ENCODE measurements at regions not wholly inside any gene's neighbourhood (a gene's known extent, or its start where the extent isn't known, plus 50 kb on each side); places are given as distances from the start of the nearest gene placed in this dataset.
"Not testable (repeated sequence)": the region's sequence is repeated elsewhere in the genome, so short reads cannot be mapped to it uniquely, and the experiment has no call there.

DNA sequence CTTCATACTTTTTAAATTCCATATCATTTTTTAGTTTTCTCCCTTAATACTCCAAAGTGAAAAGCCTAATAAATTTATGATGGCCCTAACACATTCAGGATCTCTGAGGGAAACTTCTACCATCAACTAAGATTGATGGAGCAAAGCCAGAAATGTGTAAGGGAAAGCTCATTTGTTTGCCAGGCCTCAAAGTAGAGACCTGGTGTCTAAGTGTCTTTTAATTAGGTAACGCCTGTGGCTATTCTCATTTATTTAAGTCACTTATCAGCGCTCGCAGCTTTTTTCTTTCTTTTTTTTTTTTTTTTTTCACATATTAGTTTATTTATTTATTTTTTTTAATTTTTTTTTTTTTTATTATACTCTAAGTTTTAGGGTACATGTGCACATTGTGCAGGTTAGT is 242.4 kb downstream of the TMA16 start:
- TF ChIP-seq, protein P1, sequence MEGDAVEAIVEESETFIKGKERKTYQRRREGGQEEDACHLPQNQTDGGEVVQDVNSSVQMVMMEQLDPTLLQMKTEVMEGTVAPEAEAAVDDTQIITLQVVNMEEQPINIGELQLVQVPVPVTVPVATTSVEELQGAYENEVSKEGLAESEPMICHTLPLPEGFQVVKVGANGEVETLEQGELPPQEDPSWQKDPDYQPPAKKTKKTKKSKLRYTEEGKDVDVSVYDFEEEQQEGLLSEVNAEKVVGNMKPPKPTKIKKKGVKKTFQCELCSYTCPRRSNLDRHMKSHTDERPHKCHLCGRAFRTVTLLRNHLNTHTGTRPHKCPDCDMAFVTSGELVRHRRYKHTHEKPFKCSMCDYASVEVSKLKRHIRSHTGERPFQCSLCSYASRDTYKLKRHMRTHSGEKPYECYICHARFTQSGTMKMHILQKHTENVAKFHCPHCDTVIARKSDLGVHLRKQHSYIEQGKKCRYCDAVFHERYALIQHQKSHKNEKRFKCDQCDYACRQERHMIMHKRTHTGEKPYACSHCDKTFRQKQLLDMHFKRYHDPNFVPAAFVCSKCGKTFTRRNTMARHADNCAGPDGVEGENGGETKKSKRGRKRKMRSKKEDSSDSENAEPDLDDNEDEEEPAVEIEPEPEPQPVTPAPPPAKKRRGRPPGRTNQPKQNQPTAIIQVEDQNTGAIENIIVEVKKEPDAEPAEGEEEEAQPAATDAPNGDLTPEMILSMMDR (IDR thresholded peaks at IDR 0.05) = no peak
- no peak for TF ChIP-seq ZFX (IDR thresholded peaks at IDR 0.05; ENCODE audit: borderline replicate concordance)

DNA sequence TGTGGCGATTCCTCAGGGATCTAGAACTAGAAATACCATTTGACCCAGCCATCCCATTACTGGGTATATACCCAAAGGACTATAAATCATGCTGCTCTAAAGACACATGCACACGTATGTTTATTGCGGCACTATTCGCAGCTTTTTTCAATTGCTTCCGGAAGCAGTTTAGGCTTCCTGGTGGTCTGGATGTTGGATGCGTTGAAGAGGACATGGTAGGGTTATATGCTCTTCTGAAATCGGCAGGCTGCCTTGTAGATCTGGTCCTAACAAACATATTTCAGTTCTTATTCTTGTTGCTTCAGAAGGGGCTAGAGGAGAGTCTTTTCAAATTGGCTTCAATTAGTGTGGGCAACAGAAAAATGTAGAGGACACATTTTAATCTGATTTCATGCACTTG is 243.4 kb downstream of the TMA16 start:
- not testable (repeated sequence) for H3K27ac ChIP-seq

More for the DNA sequence above, 242.4 kb downstream of the TMA16 start:
- H3K27ac ChIP-seq = no peak overlapping the region

DNA sequence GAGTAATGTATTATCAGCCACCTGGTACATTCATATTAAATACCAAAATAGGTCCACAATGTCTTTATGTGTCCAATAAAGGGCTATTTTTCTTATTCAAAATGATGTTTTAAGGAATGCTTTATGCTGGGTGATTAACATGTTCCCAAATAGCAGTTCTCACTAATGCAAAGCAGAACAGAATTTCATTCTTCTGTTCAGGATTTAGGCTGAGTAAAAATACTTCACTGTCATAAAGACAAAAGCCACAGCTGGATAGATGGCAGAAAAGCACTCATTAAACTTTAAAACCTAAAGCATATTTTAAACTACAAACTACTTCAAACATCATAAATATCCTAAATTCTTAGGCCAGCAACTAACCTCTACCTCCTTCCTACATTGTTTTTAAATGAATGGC is 244.0 kb downstream of the TMA16 start:
- no peak for TF ChIP-seq ZFX (IDR thresholded peaks at IDR 0.05; ENCODE audit: borderline replicate concordance)
- TF ChIP-seq, protein P1 (IDR thresholded peaks at IDR 0.05) = no peak
- no peak overlapping the region for H3K27ac ChIP-seq

DNA sequence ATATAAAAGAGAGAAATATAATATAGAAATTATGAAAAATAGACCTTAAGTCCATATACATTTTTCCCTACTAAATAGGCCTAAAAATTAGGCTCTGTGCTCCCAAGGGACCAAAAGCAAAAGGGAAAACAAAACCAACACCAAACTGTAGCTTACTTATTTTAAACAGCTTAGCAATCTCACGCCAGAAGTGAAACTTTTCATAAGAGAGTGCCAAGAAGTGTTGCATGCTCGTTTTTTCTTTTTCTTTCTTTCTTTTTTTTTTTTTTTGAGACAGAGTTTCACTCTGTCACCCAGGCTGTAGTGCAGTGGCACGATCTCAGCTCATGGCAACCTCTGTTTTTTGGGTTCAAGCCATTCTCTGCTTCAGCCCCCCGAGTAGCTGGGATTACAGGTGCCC is 250.4 kb downstream of the TMA16 start:
- TF ChIP-seq, protein P1 (IDR thresholded peaks at IDR 0.05) = no peak
- no peak for TF ChIP-seq ZFX (IDR thresholded peaks at IDR 0.05; ENCODE audit: borderline replicate concordance)
- H3K27ac ChIP-seq = no peak overlapping the region

DNA sequence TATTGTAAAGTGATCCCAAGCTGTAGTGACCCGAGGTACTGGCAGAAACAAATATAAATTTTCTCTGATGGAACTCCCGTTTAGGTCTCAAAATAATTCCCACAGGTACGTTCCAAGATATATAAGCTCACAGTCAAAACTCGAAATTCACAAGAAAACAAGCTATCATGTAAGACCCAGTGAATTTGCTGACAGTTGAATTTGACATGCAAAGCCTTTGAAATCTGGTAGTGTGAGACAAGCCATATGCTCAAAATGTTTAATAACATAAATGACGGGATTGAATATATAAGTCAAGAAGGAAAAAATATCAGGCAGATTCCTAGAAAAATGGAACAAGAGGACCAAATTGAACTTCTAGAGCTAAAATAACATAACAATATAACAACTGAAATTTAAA is 252.8 kb downstream of the TMA16 start:
- TF ChIP-seq, protein P1 (IDR thresholded peaks at IDR 0.05) = no peak
- TF ChIP-seq ZFX (IDR thresholded peaks at IDR 0.05; ENCODE audit: borderline replicate concordance) = no peak
- H3K27ac ChIP-seq = no peak overlapping the region

DNA sequence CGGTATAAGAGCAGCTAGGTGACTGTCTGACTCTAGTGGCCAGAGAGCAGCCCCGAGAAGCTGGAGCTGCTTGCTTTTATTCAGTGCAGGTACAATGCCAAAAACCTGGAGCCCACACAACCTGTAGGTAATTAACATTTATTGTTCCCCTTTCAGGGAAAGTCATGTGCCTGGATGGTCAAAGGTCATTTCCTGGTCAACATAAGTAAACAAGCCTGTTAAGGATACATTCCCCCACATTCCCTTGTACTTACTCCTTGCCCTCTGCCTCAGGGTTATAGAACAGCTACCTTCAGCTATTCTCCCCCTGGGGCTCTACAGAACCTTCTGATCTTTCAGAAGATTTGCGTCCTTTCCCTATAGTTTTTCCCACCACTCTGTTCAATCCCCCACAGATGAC is 253.4 kb downstream of the TMA16 start:
- H3K27ac ChIP-seq = no peak overlapping the region
- TF ChIP-seq, protein P1 (IDR thresholded peaks at IDR 0.05) = no peak
- TF ChIP-seq ZFX (IDR thresholded peaks at IDR 0.05; ENCODE audit: borderline replicate concordance) = no peak

DNA sequence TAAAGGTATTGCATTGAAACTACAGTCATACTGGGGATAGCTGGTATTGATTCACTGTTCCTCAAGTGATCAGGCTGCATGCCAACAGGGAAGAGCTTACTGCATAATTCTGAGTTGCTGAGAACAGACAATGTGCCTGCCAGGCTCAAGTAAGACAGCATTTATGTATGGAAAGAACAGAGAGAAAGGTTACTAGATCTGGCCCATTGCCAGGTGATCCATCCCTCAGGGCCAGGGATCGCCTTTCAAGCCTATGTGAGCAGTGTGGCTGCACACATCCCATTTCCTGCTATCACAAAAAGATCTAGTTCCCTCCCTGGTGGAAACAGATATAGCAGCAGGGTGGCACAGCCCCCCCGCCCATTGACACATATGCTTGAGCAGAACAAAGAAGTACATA is 254.0 kb downstream of the TMA16 start:
- TF ChIP-seq, protein P1 (IDR thresholded peaks at IDR 0.05) = no peak
- no peak for TF ChIP-seq ZFX (IDR thresholded peaks at IDR 0.05; ENCODE audit: borderline replicate concordance)
- no peak overlapping the region for H3K27ac ChIP-seq

DNA sequence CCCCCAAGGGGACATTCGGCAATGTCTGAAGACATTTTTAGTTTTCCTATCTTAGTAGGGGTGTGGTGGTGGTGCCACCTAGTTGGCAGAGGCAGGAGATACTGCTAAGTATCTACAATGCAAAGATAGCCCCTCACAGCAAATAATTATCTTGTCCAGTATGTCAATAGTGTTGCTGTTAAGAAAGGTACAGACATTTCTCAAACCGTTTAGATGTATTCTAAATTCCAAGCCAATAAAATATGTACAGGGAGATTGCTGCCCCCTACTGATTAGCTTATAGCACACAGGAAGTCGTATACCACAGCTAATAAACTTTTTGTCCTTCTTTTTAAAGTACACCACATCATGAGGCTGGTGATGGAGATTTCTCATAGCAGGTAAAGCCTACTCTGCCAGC is 260.5 kb downstream of the TMA16 start:
- no peak overlapping the region for H3K27ac ChIP-seq
- TF ChIP-seq ZFX (IDR thresholded peaks at IDR 0.05; ENCODE audit: borderline replicate concordance) = no peak
- TF ChIP-seq, protein P1 (IDR thresholded peaks at IDR 0.05) = peak; percentile 72

All from 22Rv1 (cell line).